Activated naive CD8-positive, alpha-beta T cell treated with anti-CD3 and anti-CD28 coated beads for 36 hours (primary cell): ENCODE measurements at regions not wholly inside any gene's neighbourhood (a gene's known extent, or its start where the extent isn't known, plus 50 kb on each side); places are given as distances from the start of the nearest gene placed in this dataset.

Experiments used
- DNase-seq: peaks from one replicate; pipeline ENCODE4 v3.0.0; 2021
- H3K27ac Mint-ChIP-seq: one replicate; pipeline ENCODE4 v1.8.0; 2022; ENCODE audit warnings: mild to moderate bottlenecking, moderate library complexity, mixed read lengths
- H3K27me3 Mint-ChIP-seq: one replicate; pipeline ENCODE4 v1.8.0; 2022; ENCODE audit warnings: mild to moderate bottlenecking, mixed read lengths
- H3K36me3 Mint-ChIP-seq: one replicate; pipeline ENCODE4 v1.8.0; 2021; ENCODE audit warnings: mild to moderate bottlenecking, mixed read lengths
- H3K4me1 Mint-ChIP-seq: one replicate; pipeline ENCODE4 v1.8.0; 2021; ENCODE audit warnings: mixed read lengths
- H3K4me3 Mint-ChIP-seq: one replicate; pipeline ENCODE4 v1.8.0; 2022; ENCODE audit warnings: mild to moderate bottlenecking, moderate library complexity, mixed read lengths
- H3K9me3 Mint-ChIP-seq: one replicate; pipeline ENCODE4 v1.8.0; 2022; ENCODE audit warnings: mixed read lengths

DNA sequence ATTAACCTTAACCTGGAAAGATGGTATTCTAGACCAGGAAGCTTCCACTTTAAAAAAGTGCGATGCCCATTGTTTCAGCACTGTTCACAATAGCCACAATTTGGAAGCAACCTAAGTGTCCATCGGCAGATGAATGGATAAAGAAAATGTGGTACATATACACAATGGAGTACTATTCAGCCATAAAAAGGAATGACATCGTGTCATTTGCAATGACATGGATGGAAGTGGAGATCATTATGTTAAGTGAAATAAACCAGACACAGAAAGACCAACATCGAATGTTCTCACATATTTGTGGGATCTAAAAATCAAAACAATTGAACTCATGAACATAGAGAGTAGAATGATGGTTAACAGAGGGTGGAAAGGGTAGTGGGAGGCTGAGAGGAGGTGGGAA lies 94.2 kb downstream of the NR2F2 start:
- DNase-seq, result no peak
- H3K27me3 Mint-ChIP-seq, result peaks cover 34% of the 10 kb centered on the region
- H3K27ac Mint-ChIP-seq, result no peak overlapping the region
- no peaks in the 10 kb centered on the region for H3K9me3 Mint-ChIP-seq
- H3K36me3 Mint-ChIP-seq, result no peaks in the 10 kb centered on the region
- no peak overlapping the region for H3K4me3 Mint-ChIP-seq
- H3K4me1 Mint-ChIP-seq, result no peaks in the 10 kb centered on the region

DNA sequence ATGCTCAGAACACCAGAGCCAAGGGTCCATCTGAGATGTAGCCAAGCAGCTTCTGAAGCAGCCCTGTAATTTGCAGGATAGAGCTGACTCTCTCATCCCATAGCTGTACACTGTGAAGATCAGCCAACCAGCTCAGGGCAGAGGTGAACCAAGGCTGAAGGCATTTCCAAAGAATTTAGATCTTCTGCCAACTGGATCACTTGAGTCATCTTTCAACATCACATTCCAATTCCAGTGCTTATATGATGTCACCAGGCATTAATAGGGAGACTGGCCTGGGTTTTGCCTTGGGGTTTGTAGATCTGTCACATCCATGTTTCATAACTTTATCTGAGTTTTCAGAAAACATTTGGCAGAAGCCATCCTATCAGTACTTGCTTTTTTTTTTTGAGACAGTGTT lies 98.2 kb downstream of the NR2F2 start:
- no peaks in the 10 kb centered on the region for H3K4me1 Mint-ChIP-seq
- H3K27me3 Mint-ChIP-seq, result peaks cover 7% of the 10 kb centered on the region
- no peak for DNase-seq
- H3K27ac Mint-ChIP-seq, result no peak overlapping the region
- H3K4me3 Mint-ChIP-seq, result no peak overlapping the region
- H3K36me3 Mint-ChIP-seq, result no peaks in the 10 kb centered on the region
- H3K9me3 Mint-ChIP-seq, result no peaks in the 10 kb centered on the region

- Mint-ChIP-seq H3K9me3 (peaks cover 1% of the 10 kb centered on the region), H3K27ac (no peak overlapping the region), H3K4me3 (no peak overlapping the region), H3K4me1 (no peaks in the 10 kb centered on the region), H3K36me3 (no peaks in the 10 kb centered on the region), H3K27me3 (peaks cover 6% of the 10 kb centered on the region)
- no peak for DNase-seq
These were observed 101.3 kb downstream of the NR2F2 start for GRCh38 chr15:96431786-96432185.

GRCh38 chr15:96435022-96435421 lies 104.5 kb downstream of the NR2F2 start:
- DNase-seq, result no peak
- Mint-ChIP-seq H3K4me3 (no peak overlapping the region), H3K27me3 (peaks cover 7% of the 10 kb centered on the region), H3K9me3 (peaks cover 1% of the 10 kb centered on the region), H3K27ac (no peak overlapping the region), H3K4me1 (no peaks in the 10 kb centered on the region), H3K36me3 (no peaks in the 10 kb centered on the region)

- DNase-seq, result no peak
- Mint-ChIP-seq H3K27ac (no peak overlapping the region), H3K27me3 (peaks cover 7% of the 10 kb centered on the region), H3K9me3 (peaks cover 2% of the 10 kb centered on the region), H3K4me3 (no peak overlapping the region), H3K4me1 (no peaks in the 10 kb centered on the region), H3K36me3 (no peaks in the 10 kb centered on the region)
These were observed 105.3 kb downstream of the NR2F2 start for GRCh38 chr15:96435841-96436240.

DNA sequence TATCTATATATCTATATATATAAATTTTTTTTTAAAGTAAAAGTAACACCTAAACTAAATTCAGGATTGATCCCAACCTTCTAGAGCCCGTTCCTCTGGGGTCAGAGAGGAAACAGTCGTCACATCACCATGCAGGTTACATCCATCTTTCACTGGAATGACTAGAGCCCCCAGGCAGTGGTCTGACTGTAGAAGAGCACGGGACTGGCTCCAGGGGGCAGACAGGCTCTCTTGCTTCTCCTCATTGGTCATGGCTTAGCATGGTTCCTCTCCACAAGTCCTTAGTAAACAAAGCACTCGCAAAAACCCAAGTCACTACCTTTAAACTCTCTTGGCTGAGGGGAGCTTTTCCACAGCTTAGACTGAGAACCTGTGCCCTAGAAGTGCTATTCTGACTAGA lies 110.5 kb downstream of the NR2F2 start:
- Mint-ChIP-seq H3K4me1 (no peaks in the 10 kb centered on the region), H3K27me3 (peaks cover 10% of the 10 kb centered on the region), H3K9me3 (peaks cover 2% of the 10 kb centered on the region), H3K4me3 (no peak overlapping the region), H3K36me3 (no peaks in the 10 kb centered on the region), H3K27ac (no peak overlapping the region)
- DNase-seq, result no peak

DNA sequence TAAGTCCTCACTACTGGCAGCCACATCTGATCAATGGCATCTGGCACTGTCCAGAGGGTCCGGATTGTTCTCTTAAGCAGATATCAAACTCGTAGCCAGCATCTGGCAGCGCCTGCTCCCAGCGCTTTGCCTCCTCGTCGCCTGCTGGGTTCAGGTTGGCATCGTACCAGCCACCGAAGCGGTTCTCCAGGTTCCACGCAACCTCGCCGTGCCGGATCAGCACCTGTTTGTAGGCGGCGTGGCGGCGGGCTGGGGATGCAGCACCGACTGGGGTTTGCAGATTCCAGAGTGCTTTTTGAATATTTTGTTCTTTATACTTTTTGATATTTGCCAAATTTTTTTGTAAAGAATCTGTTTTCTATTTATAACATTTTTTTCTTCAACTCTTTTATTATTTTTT lies 111.6 kb downstream of the NR2F2 start:
- DNase-seq, result no peak
- no peaks in the 10 kb centered on the region for H3K36me3 Mint-ChIP-seq
- H3K9me3 Mint-ChIP-seq, result peaks cover 1% of the 10 kb centered on the region
- no peak overlapping the region for H3K4me3 Mint-ChIP-seq
- no peak overlapping the region for H3K27ac Mint-ChIP-seq
- H3K4me1 Mint-ChIP-seq, result no peaks in the 10 kb centered on the region
- peaks cover 10% of the 10 kb centered on the region for H3K27me3 Mint-ChIP-seq

DNA sequence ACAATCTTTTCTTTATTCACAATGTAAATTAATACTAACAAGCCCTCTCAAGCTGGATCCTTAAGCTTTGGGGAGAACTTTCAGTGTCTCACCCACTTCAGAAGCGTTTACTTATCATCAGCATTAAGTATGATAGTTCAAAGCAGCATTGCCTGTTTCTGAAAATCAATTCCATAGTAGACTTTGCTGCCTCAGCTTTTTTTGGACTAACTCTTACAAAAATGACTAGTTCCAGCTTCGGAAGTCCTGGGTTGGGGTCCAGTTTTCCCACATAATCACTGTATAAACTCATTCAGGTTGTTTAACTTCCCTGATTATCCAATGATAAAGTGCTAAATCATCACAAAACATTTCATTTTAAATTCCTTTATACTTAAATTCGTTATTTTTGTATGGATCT lies 114.4 kb downstream of the NR2F2 start:
- Mint-ChIP-seq H3K27ac (no peak overlapping the region), H3K9me3 (peaks cover 1% of the 10 kb centered on the region), H3K4me1 (no peaks in the 10 kb centered on the region)

GRCh38 chr15:96448923-96449322 lies 118.4 kb downstream of the NR2F2 start:
- H3K4me1 Mint-ChIP-seq, result no peaks in the 10 kb centered on the region
- no peak for DNase-seq
- peaks cover 2% of the 10 kb centered on the region for H3K9me3 Mint-ChIP-seq
- H3K27ac Mint-ChIP-seq, result no peak overlapping the region
- no peak overlapping the region for H3K4me3 Mint-ChIP-seq
- H3K27me3 Mint-ChIP-seq, result peaks cover 30% of the 10 kb centered on the region
- H3K36me3 Mint-ChIP-seq, result no peaks in the 10 kb centered on the region

More for the DNA sequence above, 114.4 kb downstream of the NR2F2 start:
- no peak overlapping the region for H3K4me3 Mint-ChIP-seq
- no peaks in the 10 kb centered on the region for H3K36me3 Mint-ChIP-seq
- H3K27me3 Mint-ChIP-seq, result peaks cover 17% of the 10 kb centered on the region
- DNase-seq, result no peak

GRCh38 chr15:96457841-96458240 lies 127.3 kb downstream of the NR2F2 start:
- Mint-ChIP-seq H3K36me3 (no peaks in the 10 kb centered on the region), H3K9me3 (peaks cover 2% of the 10 kb centered on the region), H3K4me3 (no peak overlapping the region), H3K27me3 (peaks cover 23% of the 10 kb centered on the region), H3K4me1 (no peaks in the 10 kb centered on the region), H3K27ac (no peak overlapping the region)
- no peak for DNase-seq

DNA sequence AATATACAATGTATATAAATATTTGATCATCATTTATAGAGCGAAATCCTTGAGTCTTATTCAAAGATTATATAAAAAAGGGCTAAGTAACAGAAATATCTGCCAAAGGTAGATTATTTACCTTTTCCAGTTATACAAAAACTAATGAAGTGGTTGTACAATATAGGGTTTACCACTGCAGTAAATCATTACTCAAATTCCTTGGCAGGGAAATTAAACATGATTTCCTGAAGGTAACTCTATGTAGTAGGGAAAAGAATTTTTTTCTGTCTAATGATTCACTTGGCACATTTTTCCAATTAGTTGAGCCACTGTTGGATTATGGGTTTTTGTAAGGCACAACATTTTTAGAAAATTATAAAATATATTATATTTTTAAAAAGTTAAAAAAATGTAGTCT lies 129.6 kb downstream of the NR2F2 start:
- H3K9me3 Mint-ChIP-seq, result no peaks in the 10 kb centered on the region
- H3K4me1 Mint-ChIP-seq, result no peaks in the 10 kb centered on the region
- DNase-seq, result no peak
- H3K27me3 Mint-ChIP-seq, result peaks cover 17% of the 10 kb centered on the region
- H3K27ac Mint-ChIP-seq, result no peak overlapping the region
- H3K36me3 Mint-ChIP-seq, result no peaks in the 10 kb centered on the region
- no peak overlapping the region for H3K4me3 Mint-ChIP-seq

DNA sequence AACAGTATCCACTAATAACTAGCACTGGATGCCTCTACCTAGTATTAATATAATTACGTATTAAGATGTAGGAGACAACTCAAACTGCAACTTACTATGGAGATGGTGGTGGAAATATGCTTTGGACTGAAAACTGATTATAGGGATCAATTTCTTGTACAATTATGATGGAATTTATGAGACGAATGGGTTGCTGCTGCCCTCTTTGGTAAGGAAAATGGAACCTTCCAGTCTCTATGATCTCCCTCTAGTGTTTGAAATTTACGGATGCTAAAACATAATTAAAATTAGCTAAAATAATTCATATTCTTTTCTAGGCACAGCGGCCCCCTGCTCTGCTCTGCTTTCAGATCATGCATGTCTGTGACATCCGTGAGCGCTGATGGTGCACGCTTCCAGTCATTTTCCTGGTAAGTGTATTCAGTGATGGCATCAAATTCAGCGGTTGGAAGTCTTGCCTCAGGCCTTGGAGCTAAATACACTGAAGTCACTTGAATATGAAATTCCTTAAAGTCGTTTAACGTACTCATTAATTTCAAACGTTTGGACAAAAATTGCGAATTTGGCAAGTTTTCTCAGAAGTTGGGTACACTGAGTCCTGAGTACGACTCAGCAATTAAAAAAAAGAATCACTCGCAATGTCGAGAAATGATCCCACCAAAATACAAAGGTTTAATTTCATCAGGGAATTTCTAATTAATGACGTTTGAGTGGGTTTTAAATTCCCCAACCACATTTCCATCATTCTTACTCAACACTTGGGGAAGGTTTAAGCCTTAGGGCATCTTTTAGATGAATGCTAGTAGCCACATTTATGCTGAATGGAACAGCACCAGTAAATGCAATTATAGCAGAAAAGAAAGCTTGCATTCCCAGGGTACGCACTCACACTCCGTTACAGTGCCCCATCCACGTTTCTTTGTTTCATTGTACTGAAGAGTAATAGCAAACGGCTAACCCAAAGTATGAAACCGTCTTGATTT lies 132.6 kb downstream of the NR2F2 start:
- H3K27me3 Mint-ChIP-seq, result peaks cover 16% of the 10 kb centered on the region
- H3K36me3 Mint-ChIP-seq, result no peaks in the 10 kb centered on the region
- H3K4me3 Mint-ChIP-seq, result no peak overlapping the region
- no peaks in the 10 kb centered on the region for H3K4me1 Mint-ChIP-seq
- no peak overlapping the region for H3K27ac Mint-ChIP-seq
- H3K9me3 Mint-ChIP-seq, result no peaks in the 10 kb centered on the region
- DNase-seq, result no peak

DNA sequence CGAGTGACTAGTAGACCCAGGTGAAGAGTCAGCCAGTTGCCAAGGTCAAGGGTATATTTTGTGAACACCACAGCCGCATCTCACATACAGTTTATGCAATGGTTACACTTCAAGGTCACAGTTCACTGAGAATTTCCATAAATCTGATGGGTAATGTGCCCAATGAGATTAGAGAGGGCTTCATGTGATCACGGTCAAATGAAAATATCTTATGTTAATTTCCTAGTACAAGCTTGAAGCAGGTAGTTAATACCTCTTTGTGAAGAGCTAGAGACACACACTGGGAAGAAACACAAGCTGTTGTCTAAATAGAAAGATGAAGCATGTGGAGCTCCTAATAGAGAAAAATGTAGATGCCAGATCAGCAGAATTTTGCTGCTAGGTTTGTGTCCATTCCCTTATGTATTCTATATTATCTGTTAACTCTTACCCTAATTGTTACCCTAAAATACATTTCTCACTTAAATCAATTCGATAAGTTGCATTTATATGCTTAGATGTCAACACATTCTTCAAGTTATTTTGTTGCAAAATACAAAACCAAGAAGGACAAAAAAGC lies 136.0 kb downstream of the NR2F2 start:
- no peak for DNase-seq
- no peaks in the 10 kb centered on the region for H3K4me1 Mint-ChIP-seq
- H3K27ac Mint-ChIP-seq, result no peak overlapping the region
- H3K9me3 Mint-ChIP-seq, result no peaks in the 10 kb centered on the region
- no peaks in the 10 kb centered on the region for H3K36me3 Mint-ChIP-seq
- peaks cover 4% of the 10 kb centered on the region for H3K27me3 Mint-ChIP-seq
- no peak overlapping the region for H3K4me3 Mint-ChIP-seq

- H3K9me3 Mint-ChIP-seq, result no peaks in the 10 kb centered on the region
- no peak overlapping the region for H3K4me3 Mint-ChIP-seq
These were observed 137.5 kb downstream of the NR2F2 start for GRCh38 chr15:96468036-96468435.

GRCh38 chr15:96470681-96471310 lies 140.3 kb downstream of the NR2F2 start:
- Mint-ChIP-seq H3K4me1 (no peaks in the 10 kb centered on the region), H3K9me3 (no peaks in the 10 kb centered on the region), H3K27ac (no peak overlapping the region), H3K27me3 (peaks cover 8% of the 10 kb centered on the region), H3K4me3 (no peak overlapping the region), H3K36me3 (no peaks in the 10 kb centered on the region)
- no peak for DNase-seq

More at GRCh38 chr15:96468036-96468435, 137.5 kb downstream of the NR2F2 start:
- Mint-ChIP-seq H3K36me3 (no peaks in the 10 kb centered on the region), H3K4me1 (no peaks in the 10 kb centered on the region), H3K27ac (no peak overlapping the region), H3K27me3 (peaks cover 8% of the 10 kb centered on the region)
- DNase-seq, result no peak
